ENCODE measurements at regions not wholly inside any gene's neighbourhood (a gene's known extent, or its start where the extent isn't known, plus 50 kb on each side); places are given as distances from the start of the nearest gene placed in this dataset.

DNA sequence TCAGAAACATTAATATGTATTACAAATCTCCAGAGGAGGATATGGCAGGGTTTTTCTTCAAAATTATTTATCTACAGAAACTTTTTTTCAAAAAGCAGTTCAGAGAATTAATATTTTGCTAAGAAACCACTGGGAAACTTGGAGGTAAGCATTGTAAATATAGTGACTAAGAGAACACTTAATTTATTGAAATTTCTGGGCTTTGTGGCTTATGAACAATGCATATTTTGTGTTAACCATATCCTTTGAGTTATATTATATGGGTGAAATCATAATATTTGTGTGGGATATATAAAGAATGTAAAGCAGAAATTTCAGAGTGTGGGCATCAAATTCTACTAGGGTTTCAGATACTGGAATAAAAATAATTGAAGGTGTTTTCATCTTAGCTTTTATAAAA, 1059.2 kb downstream of the ZPLD1 start:
- Histone ChIP-seq H3K36me3 (no peaks in the 10 kb centered on the region), H3K9me3 (no peaks in the 10 kb centered on the region), H3K4me1 (no peaks in the 10 kb centered on the region), H3K27me3 (no peaks in the 10 kb centered on the region), H3K27ac (no peak overlapping the region), H3K4me3 (no peak overlapping the region)
- DNase-seq, result no peak
- no peak for ATAC-seq
- no peak for TF ChIP-seq POLR2A (IDR thresholded peaks at IDR 0.05)
- TF ChIP-seq, protein P1, sequence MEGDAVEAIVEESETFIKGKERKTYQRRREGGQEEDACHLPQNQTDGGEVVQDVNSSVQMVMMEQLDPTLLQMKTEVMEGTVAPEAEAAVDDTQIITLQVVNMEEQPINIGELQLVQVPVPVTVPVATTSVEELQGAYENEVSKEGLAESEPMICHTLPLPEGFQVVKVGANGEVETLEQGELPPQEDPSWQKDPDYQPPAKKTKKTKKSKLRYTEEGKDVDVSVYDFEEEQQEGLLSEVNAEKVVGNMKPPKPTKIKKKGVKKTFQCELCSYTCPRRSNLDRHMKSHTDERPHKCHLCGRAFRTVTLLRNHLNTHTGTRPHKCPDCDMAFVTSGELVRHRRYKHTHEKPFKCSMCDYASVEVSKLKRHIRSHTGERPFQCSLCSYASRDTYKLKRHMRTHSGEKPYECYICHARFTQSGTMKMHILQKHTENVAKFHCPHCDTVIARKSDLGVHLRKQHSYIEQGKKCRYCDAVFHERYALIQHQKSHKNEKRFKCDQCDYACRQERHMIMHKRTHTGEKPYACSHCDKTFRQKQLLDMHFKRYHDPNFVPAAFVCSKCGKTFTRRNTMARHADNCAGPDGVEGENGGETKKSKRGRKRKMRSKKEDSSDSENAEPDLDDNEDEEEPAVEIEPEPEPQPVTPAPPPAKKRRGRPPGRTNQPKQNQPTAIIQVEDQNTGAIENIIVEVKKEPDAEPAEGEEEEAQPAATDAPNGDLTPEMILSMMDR (IDR thresholded peaks at IDR 0.05), result no peak
- intact Hi-C loops (cut with DNase I), result no loop called here

DNA sequence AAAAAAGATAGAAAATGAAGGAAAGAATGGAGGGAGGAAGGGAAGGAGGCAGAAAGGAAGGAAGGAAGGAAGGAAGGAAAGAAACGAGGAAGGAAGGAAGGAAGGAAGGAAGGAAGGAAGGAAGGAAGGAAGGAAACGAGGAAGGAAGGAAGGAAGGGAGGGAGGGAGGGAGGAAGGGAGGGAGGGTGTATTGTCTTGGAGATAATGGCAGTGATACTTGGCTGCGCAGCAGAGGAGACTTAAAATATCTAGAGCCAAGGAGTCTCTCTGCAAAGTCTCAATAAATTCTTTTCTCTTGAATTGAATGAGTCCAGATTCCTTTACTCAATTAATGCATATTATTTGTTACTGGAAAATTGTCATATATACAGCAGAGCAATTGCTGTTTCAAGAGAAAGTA, 1059.7 kb downstream of the ZPLD1 start:
- WGBS, 4 donors, result 38 to 52% (median 49%) methylated on average over 3 of the region's 3 CpGs
- no peak for ATAC-seq

DNA sequence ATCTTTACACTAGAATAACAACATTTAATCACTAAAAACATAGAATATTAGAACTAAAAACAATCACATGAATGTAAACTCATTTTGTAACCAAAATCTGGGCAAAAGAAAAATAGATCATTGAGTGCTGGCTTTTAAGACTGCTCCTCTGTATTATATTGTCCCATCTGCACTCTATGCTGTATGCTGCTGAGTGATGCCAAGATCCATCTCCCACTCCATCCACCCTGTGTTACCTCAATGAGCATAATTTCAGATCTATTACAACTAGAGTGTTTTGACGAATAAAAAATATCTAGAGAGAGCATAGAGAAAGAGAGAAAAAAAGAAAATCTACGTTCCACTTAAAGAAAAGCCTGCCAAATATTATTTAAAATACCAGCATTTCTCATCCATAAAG, 1060.4 kb downstream of the ZPLD1 start:
- 72 to 84% (median 78%) methylated on average over 2 of the region's 2 CpGs for WGBS, 4 donors
- Histone ChIP-seq H3K4me1 (no peaks in the 10 kb centered on the region), H3K9me3 (no peaks in the 10 kb centered on the region), H3K27ac (no peak overlapping the region), H3K36me3 (no peaks in the 10 kb centered on the region), H3K4me3 (no peak overlapping the region), H3K27me3 (no peaks in the 10 kb centered on the region)
- DNase-seq, result no peak
- intact Hi-C loops (cut with DNase I), result no loop called here
- ATAC-seq, result no peak
- TF ChIP-seq POLR2A (IDR thresholded peaks at IDR 0.05), result no peak
- TF ChIP-seq, protein P1 (IDR thresholded peaks at IDR 0.05), result no peak

More for the DNA sequence above, 1059.7 kb downstream of the ZPLD1 start:
- no peak overlapping the region for H3K4me3 ChIP-seq
- H3K27me3 ChIP-seq, result no peaks in the 10 kb centered on the region
- no peaks in the 10 kb centered on the region for H3K4me1 ChIP-seq
- no peak for DNase-seq
- intact Hi-C loops (cut with DNase I), result no loop called here
- no peaks in the 10 kb centered on the region for H3K9me3 ChIP-seq
- H3K27ac ChIP-seq, result no peak overlapping the region
- TF ChIP-seq POLR2A (IDR thresholded peaks at IDR 0.05), result no peak
- H3K36me3 ChIP-seq, result no peaks in the 10 kb centered on the region

DNA sequence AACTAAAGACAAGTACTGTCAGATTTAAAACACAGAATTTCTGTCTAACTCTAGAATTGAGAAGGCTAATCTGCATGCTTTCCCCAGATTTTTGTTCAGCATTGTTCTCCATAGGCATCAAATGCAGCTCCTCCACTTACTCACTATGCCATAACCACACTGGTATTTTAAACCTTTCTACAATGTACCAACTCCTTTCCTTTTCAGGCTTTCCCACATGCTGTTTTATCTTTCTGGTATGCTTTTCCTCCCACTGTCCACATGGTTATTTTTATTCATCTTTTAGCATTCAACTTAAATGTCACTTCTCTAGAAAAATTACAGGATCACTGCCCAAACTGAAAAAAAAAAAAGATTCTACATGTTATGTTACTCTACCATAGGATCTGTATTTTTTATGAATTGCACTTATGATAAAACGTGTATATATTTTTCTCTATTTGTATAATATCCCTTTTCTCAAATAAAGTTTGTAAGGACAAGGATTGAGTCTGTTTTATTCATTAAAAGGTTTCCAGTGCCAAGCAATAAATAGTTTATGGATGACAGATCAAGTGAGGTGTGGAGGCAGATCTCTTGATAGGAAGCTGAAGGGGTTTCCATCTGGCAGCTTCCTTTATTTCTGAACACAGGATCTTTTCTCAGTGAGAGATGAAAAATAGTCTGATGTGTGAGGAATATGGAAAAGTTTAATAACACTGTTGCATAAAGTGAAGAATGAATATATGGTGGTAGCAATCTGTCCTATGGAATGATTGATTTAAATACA, 1064.5 kb downstream of the ZPLD1 start:
- DNase-seq, result no peak
- WGBS, 4 donors, result 32 to 47% (median 40%) methylated on average over 1 of the region's 1 CpG
- no peak for ATAC-seq
- Histone ChIP-seq H3K9me3 (no peaks in the 10 kb centered on the region), H3K36me3 (no peaks in the 10 kb centered on the region), H3K27ac (no peak overlapping the region), H3K4me1 (no peaks in the 10 kb centered on the region), H3K27me3 (no peaks in the 10 kb centered on the region), H3K4me3 (no peak overlapping the region)
- TF ChIP-seq, protein P1 (IDR thresholded peaks at IDR 0.05), result no peak
- no peak for TF ChIP-seq POLR2A (IDR thresholded peaks at IDR 0.05)
- intact Hi-C loops (cut with DNase I), result no loop called here

DNA sequence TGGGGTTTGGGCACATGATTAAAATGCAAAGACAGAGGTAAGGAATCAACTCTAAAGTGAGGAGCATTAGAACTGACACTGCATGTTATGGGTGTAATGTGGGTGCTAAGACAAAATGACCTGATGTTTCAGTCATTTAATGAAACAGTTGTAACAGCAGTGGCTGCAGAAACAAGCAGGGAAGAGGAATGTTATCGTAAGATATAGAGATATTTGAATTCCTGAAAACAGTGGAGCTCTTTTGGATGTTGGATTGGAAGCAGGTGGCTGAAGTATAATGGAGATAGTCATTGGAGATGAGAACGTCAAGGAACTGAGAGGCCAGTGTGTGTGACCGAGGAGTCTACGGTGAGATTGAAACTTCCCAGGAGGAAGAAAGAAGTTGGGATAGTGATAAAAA, 1065.2 kb downstream of the ZPLD1 start:
- intact Hi-C loops (cut with DNase I), result no loop called here
- DNase-seq (no peak), ATAC-seq (no peak)
- H3K9me3 ChIP-seq, result no peaks in the 10 kb centered on the region
- WGBS, 4 donors, result 53 to 56% (median 55%) methylated on average over 4 of the region's 4 CpGs
- H3K27ac ChIP-seq, result no peak overlapping the region
- no peaks in the 10 kb centered on the region for H3K27me3 ChIP-seq
- H3K4me1 ChIP-seq, result no peaks in the 10 kb centered on the region
- no peaks in the 10 kb centered on the region for H3K36me3 ChIP-seq
- H3K4me3 ChIP-seq, result no peak overlapping the region
- TF ChIP-seq POLR2A (IDR thresholded peaks at IDR 0.05), result no peak
- TF ChIP-seq, protein P1 (IDR thresholded peaks at IDR 0.05), result no peak
